CD4-positive, alpha-beta T cell treated with Interleukin-4 for 4 hours (primary cell): ENCODE measurements at regions not wholly inside any gene's neighbourhood (a gene's known extent, or its start where the extent isn't known, plus 50 kb on each side); places are given as distances from the start of the nearest gene placed in this dataset.

Experiments
- DNase-seq: peaks from one replicate; pipeline ENCODE4 v3.0.0-alpha.2; 2020

GRCh38 chr12:58202933-58203718 lies 261.8 kb downstream of the ATP23 start:
- no peak for DNase-seq

GRCh38 chr12:58204071-58204470 lies 262.7 kb downstream of the ATP23 start:
- no peak for DNase-seq

GRCh38 chr12:58206876-58207275 lies 265.5 kb downstream of the ATP23 start:
- DNase-seq: no peak

GRCh38 chr12:58211211-58211610 lies 269.8 kb downstream of the ATP23 start:
- DNase-seq: no peak

- no peak for DNase-seq
Observed at GRCh38 chr12:58217130-58217529, 275.8 kb downstream of the ATP23 start.

GRCh38 chr12:58224536-58225105 lies 283.3 kb downstream of the ATP23 start:
- DNase-seq: no peak

GRCh38 chr12:58225203-58225877 lies 284.0 kb downstream of the ATP23 start:
- no peak for DNase-seq

GRCh38 chr12:58233886-58234285 lies 292.5 kb downstream of the ATP23 start:
- no peak for DNase-seq

GRCh38 chr12:58238411-58238810 lies 297.0 kb downstream of the ATP23 start:
- no peak for DNase-seq

- DNase-seq: no peak
Observed at GRCh38 chr12:58241099-58241498, 299.7 kb downstream of the ATP23 start.

- DNase-seq: no peak
Observed at GRCh38 chr12:58242796-58243630, 301.6 kb downstream of the ATP23 start.

GRCh38 chr12:58247633-58248032 lies 306.3 kb downstream of the ATP23 start:
- no peak for DNase-seq

- DNase-seq: no peak
Observed at GRCh38 chr12:58248599-58248998, 307.2 kb downstream of the ATP23 start.

GRCh38 chr12:58249610-58250009 lies 308.2 kb downstream of the ATP23 start:
- no peak for DNase-seq

- DNase-seq: no peak
Observed at GRCh38 chr12:58250077-58250476, 308.7 kb downstream of the ATP23 start.

GRCh38 chr12:58252914-58253313 lies 311.5 kb downstream of the ATP23 start:
- DNase-seq: no peak

- no peak for DNase-seq
Observed at GRCh38 chr12:58253663-58254062, 312.3 kb downstream of the ATP23 start.

- DNase-seq: no peak
Observed at GRCh38 chr12:58254463-58255100, 313.2 kb downstream of the ATP23 start.

GRCh38 chr12:58262796-58263195 lies 321.4 kb downstream of the ATP23 start:
- DNase-seq: no peak

- DNase-seq: no peak
Observed at GRCh38 chr12:58263816-58264215, 322.4 kb downstream of the ATP23 start.

GRCh38 chr12:58268069-58268468 lies 326.7 kb downstream of the ATP23 start:
- no peak for DNase-seq

GRCh38 chr12:58269476-58269875 lies 328.1 kb downstream of the ATP23 start:
- DNase-seq: no peak
